ENCODE measurements at regions not wholly inside any gene's neighbourhood (a gene's known extent, or its start where the extent isn't known, plus 50 kb on each side); places are given as distances from the start of the nearest gene placed in this dataset.

GRCh38 chr11:109222761-109223160 is 199.2 kb upstream of the C11orf87 start:
- no peak for TF ChIP-seq RNF2 (IDR thresholded peaks at IDR 0.05; ENCODE audit: borderline replicate concordance, low read depth, low read length, missing control alignments, poor library complexity, severe bottlenecking)
- TF ChIP-seq POLR2A (IDR thresholded peaks at IDR 0.05; ENCODE audit: control extremely low read depth in 1 of 2, low read depth in 2 of 2, low read length in 2 of 2): no peak
- no peak for TF ChIP-seq EP300 (IDR thresholded peaks at IDR 0.05; ENCODE audit: borderline replicate concordance in 1 of 2, low read depth in 2 of 2, low read length in 2 of 2)
